Astrocyte of the cerebellum (primary cell): ENCODE measurements at regions not wholly inside any gene's neighbourhood (a gene's known extent, or its start where the extent isn't known, plus 50 kb on each side); places are given as distances from the start of the nearest gene placed in this dataset.

Experiments used
- DNase-seq: peaks from one replicate; pipeline ENCODE4 v3.0.0-alpha.2; 2011; ENCODE audit warnings: low read depth
- H3K4me3 ChIP-seq: 2 replicates; pipeline ENCODE4 v1.5.1; 2011; ENCODE audit warnings: mild to moderate bottlenecking, low read depth, low read length, moderate library complexity
- in situ Hi-C: cut with HindIII; loops from 2 replicates; pipeline ENCODE4 v1.10.0; 2017; ENCODE audit warnings: low sequenced_read_pairs
- TF ChIP-seq, protein P1 (sequence below): IDR thresholded peaks from 2 replicates; pipeline ENCODE4 v1.5.1; 2012; ENCODE audit warnings: low read length, low read depth, moderate library complexity, mild to moderate bottlenecking; ENCODE audit errors: missing control alignments

GRCh38 chr11:26777372-26777808 is 55.5 kb upstream of the SLC5A12 start:
- H3K4me3 ChIP-seq = no peak overlapping the region
- TF ChIP-seq, protein P1, sequence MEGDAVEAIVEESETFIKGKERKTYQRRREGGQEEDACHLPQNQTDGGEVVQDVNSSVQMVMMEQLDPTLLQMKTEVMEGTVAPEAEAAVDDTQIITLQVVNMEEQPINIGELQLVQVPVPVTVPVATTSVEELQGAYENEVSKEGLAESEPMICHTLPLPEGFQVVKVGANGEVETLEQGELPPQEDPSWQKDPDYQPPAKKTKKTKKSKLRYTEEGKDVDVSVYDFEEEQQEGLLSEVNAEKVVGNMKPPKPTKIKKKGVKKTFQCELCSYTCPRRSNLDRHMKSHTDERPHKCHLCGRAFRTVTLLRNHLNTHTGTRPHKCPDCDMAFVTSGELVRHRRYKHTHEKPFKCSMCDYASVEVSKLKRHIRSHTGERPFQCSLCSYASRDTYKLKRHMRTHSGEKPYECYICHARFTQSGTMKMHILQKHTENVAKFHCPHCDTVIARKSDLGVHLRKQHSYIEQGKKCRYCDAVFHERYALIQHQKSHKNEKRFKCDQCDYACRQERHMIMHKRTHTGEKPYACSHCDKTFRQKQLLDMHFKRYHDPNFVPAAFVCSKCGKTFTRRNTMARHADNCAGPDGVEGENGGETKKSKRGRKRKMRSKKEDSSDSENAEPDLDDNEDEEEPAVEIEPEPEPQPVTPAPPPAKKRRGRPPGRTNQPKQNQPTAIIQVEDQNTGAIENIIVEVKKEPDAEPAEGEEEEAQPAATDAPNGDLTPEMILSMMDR = no peak
- in situ Hi-C loops = no loop called here
- peak; percentile 8 for DNase-seq

DNA sequence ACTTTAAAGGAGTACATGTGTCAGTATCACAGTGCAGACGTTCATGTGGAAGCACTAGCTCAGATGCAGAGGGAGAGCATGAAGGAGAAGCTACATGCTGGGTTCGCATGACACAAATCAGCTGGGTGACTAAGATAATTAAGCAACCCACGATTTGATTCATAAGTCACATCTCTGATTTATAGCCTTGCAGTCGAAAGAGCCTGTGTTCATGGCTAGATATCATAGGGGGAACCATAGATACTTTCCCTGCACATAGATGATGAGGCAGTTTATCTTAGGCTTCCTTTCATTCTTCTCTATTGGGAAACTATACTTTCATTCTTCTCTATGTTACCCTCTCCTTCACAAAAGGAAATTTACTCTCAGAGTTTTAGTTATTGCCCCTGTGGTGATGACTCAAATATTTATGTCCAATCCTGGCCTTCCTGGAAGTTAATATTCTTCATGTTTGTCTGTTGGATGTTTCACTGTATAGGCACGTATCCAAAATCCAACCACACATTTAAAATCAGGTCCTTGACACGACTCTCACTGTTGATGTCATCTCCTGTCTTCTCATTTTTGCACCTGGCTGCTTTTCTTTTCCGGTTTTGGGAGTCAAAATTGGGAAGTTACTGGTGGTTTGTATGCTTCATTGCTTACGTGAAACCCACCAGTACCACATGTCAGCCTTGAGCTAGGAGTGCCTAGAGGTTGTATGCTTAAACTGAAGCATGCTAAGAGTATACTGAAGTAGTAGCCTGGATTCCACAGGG is 56.3 kb upstream of the SLC5A12 start:
- H3K4me3 ChIP-seq = no peak overlapping the region
- peak; percentile 39 for DNase-seq
- in situ Hi-C loops = no loop called here
- TF ChIP-seq, protein P1 = no peak

- TF ChIP-seq, protein P1 = no peak
- H3K4me3 ChIP-seq = no peak overlapping the region
- in situ Hi-C loops = no loop called here
- DNase-seq = no peak
These were observed 57.4 kb upstream of the SLC5A12 start for GRCh38 chr11:26779074-26779865.

DNA sequence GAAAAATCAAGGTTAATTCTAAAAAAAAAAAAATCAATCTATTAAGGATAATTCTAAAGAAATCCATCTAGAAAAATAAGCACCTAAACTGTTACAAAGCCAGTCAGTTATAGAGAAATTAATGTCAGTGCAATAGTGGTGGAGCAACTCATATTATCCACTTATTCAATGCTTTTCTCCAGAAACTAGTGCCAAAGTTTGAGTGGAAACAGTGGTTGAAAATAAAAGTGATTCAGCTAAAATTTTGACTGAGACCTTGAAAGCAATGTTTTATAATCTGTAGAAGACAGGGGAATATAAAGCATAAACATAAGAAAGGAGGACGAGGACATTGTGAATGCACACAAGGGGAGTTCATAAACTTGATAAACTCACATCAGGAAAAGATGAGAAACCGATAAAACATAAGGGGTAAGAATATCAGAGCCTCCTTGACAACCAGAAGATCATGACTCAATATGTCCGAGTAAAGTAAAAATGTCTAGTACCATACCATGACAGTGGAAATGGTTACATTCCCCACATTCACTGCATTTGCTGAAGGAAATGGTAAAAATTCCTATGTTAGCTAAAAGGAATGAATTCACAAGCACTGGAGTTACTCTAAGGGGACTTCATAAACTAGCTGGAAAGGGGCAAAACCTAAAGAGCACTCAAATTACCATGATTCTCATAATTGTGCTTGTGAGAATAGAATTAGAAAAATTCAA is 58.7 kb upstream of the SLC5A12 start:
- DNase-seq = no peak
- no peak overlapping the region for H3K4me3 ChIP-seq
- TF ChIP-seq, protein P1 = no peak
- in situ Hi-C loops = no loop called here

GRCh38 chr11:26782220-26782965 is 60.5 kb upstream of the SLC5A12 start:
- no peak overlapping the region for H3K4me3 ChIP-seq
- in situ Hi-C loops = no loop called here
- TF ChIP-seq, protein P1 = no peak
- DNase-seq = no peak

- in situ Hi-C loops = no loop called here
- H3K4me3 ChIP-seq = no peak overlapping the region
- DNase-seq = no peak
- TF ChIP-seq, protein P1 = no peak
These were observed 62.1 kb upstream of the SLC5A12 start for GRCh38 chr11:26783997-26784396.
